Keratinocyte (primary cell): ENCODE measurements at regions not wholly inside any gene's neighbourhood (a gene's known extent, or its start where the extent isn't known, plus 50 kb on each side); places are given as distances from the start of the nearest gene placed in this dataset.

Experiments
- DNase-seq: peaks from one replicate; pipeline ENCODE4 v3.0.0-alpha.2; 2011; ENCODE audit warnings: low read depth, missing footprints, low spot score
- FAIRE-seq: peaks from 2 replicates; lab custom pipeline; 2011; peaks lifted over from hg19 to GRCh38; lab: Jason Lieb, UNC
- H2AFZ ChIP-seq: 2 replicates; pipeline ENCODE4 v1.6.0; 2012; ENCODE audit warnings: low read length, control low read depth, inconsistent platforms; ENCODE audit not compliant: control insufficient read depth
- H3K27ac ChIP-seq: 2 replicates; pipeline ENCODE4 v1.5.1; 2011; ENCODE audit warnings: low read length; ENCODE audit not compliant: control insufficient read depth, insufficient read depth
- H3K27me3 ChIP-seq: 3 replicates; pipeline ENCODE4 v1.6.0; 2011; ENCODE audit warnings: low read length; ENCODE audit not compliant: control insufficient read depth, insufficient read depth; ENCODE audit errors: extremely low read depth
- H3K36me3 ChIP-seq, 2 experiments: 2 replicates in 1 of 2; 3 replicates in 1 of 2; pipeline ENCODE4 v1.5.1; 2011; ENCODE audit warnings: low read length in 2 of 2, mild to moderate bottlenecking in 1 of 2; ENCODE audit not compliant: control insufficient read depth in 2 of 2, insufficient read depth in 2 of 2; ENCODE audit errors: extremely low read depth in 1 of 2
- H3K4me1 ChIP-seq: 3 replicates; pipeline ENCODE4 v1.5.1; 2011; ENCODE audit warnings: low read length; ENCODE audit not compliant: control insufficient read depth, insufficient read depth; ENCODE audit errors: extremely low read depth
- H3K4me2 ChIP-seq: 3 replicates; pipeline ENCODE4 v1.6.0; 2011; ENCODE audit warnings: low read depth, low read length; ENCODE audit not compliant: control insufficient read depth, insufficient read depth; ENCODE audit errors: extremely low read depth
- H3K4me3 ChIP-seq, 3 experiments: fragments of 200-600 bp in 1 of 3; sonication (generic) in 1 of 3; 2 replicates in 2 of 3; 3 replicates in 1 of 3; pipeline ENCODE4 v1.5.1; 2011 to 2016; ENCODE audit warnings: low read length in 3 of 3, mild to moderate bottlenecking in 3 of 3, control low read depth in 2 of 3, inconsistent platforms in 1 of 3, low read depth in 1 of 3, mixed read lengths in 1 of 3, mixed run types in 1 of 3, moderate library complexity in 1 of 3; ENCODE audit not compliant: control insufficient read depth in 2 of 3, insufficient read depth in 2 of 3; ENCODE audit errors: extremely low read depth in 1 of 3
- H3K79me2 ChIP-seq: 2 replicates; pipeline ENCODE4 v1.6.0; 2012; ENCODE audit warnings: low read length; ENCODE audit not compliant: control insufficient read depth, insufficient read depth
- H3K9ac ChIP-seq: 3 replicates; pipeline ENCODE4 v1.6.0; 2011; ENCODE audit warnings: low read length; ENCODE audit not compliant: control insufficient read depth, insufficient read depth; ENCODE audit errors: extremely low read depth
- H3K9me1 ChIP-seq: 3 replicates; pipeline ENCODE4 v1.6.0; 2011; ENCODE audit warnings: low read length; ENCODE audit not compliant: control insufficient read depth, insufficient read depth; ENCODE audit errors: extremely low read depth
- H3K9me3 ChIP-seq: 2 replicates; pipeline ENCODE4 v1.5.1; 2012; ENCODE audit warnings: low read depth, low read length; ENCODE audit not compliant: control insufficient read depth
- H4K20me1 ChIP-seq: 3 replicates; pipeline ENCODE4 v1.6.0; 2011; ENCODE audit warnings: low read length; ENCODE audit not compliant: control insufficient read depth, insufficient read depth; ENCODE audit errors: extremely low read depth
- CTCF ChIP-seq, 3 experiments: IDR thresholded peaks in 1 of 3; conservative IDR thresholded peaks in 1 of 3; optimal IDR thresholded peaks in 1 of 3; 2 replicates in 2 of 3; 3 replicates in 1 of 3; pipeline versions ENCODE3 to v1.5.1; 2011; ENCODE audit warnings: low read length in 3 of 3, mild to moderate bottlenecking in 3 of 3, moderate library complexity in 2 of 3, control low read depth in 1 of 3, inconsistent platforms in 1 of 3; ENCODE audit not compliant: insufficient read depth in 2 of 3; ENCODE audit errors: extremely low read depth in 1 of 3
- EZH2 ChIP-seq: IDR thresholded peaks from one replicate; pipeline ENCODE4 v1.6.1; 2012; ENCODE audit warnings: inconsistent platforms, mild to moderate bottlenecking, low read length, moderate library complexity
- dilution Hi-C: fragments of 300-500 bp; cut with MboI; formaldehyde crosslinking; loops from one replicate; pipeline ENCODE4 v1.7.0; 2020; ENCODE audit warnings: low sequenced_read_pairs; ENCODE audit not compliant: extremely low pct_ligation_motif_present

- no peak overlapping the region for H2AFZ ChIP-seq
- no peak overlapping the region for H3K9ac ChIP-seq
- no peaks in the 10 kb centered on the region for H4K20me1 ChIP-seq
- no peaks in the 10 kb centered on the region for H3K27me3 ChIP-seq
- dilution Hi-C loops = no loop called here
- no peak overlapping the region for H3K4me3 ChIP-seq
- TF ChIP-seq CTCF (optimal IDR thresholded peaks at IDR 0.05 in 1 of 3, IDR thresholded peaks at IDR 0.05 in 1 of 3, conservative IDR thresholded peaks at IDR 0.05 in 1 of 3; ENCODE audit: extremely low read depth in 1 of 3, insufficient read depth in 2 of 3, low read length in 3 of 3) (no peak), EZH2 (no peak)
- H3K4me2 ChIP-seq = no peak overlapping the region
- H3K9me1 ChIP-seq = no peaks in the 10 kb centered on the region
- H3K4me1 ChIP-seq = no peaks in the 10 kb centered on the region
- FAIRE-seq (no peak), DNase-seq (no peak)
- no peak overlapping the region for H3K27ac ChIP-seq
- H3K9me3 ChIP-seq = no peaks in the 10 kb centered on the region
- H3K36me3 ChIP-seq = no peaks in the 10 kb centered on the region
- no peaks in the 10 kb centered on the region for H3K79me2 ChIP-seq
These were observed 435.4 kb downstream of the GPAM start for GRCh38 chr10:111748184-111748583.

GRCh38 chr10:111750165-111750849 is 433.3 kb downstream of the GPAM start:
- no peak for TF ChIP-seq EZH2
- no peak for TF ChIP-seq CTCF (optimal IDR thresholded peaks at IDR 0.05 in 1 of 3, IDR thresholded peaks at IDR 0.05 in 1 of 3, conservative IDR thresholded peaks at IDR 0.05 in 1 of 3; ENCODE audit: extremely low read depth in 1 of 3, insufficient read depth in 2 of 3, low read length in 3 of 3)
- dilution Hi-C loops = loop anchor here (25.0 kb wide), 1 partner anchor 387 kb away; no protein-coding TSS in a partner anchor
- Histone ChIP-seq H3K79me2 (no peaks in the 10 kb centered on the region), H3K9me1 (no peaks in the 10 kb centered on the region), H3K27ac (no peak overlapping the region), H3K9ac (no peak overlapping the region), H3K4me1 (no peaks in the 10 kb centered on the region), H3K36me3 (no peaks in the 10 kb centered on the region), H3K4me2 (no peak overlapping the region), H3K27me3 (no peaks in the 10 kb centered on the region), H3K4me3 (no peak overlapping the region), H3K9me3 (no peaks in the 10 kb centered on the region), H4K20me1 (no peaks in the 10 kb centered on the region), H2AFZ (no peak overlapping the region)
- FAIRE-seq (no peak), DNase-seq (no peak)
